HEK293 (cell line): ENCODE measurements at regions not wholly inside any gene's neighbourhood (a gene's known extent, or its start where the extent isn't known, plus 50 kb on each side); places are given as distances from the start of the nearest gene placed in this dataset.

ENCODE experiments used
- CTCF ChIA-PET: fragments of 350-600 bp; formaldehyde crosslinking; extraction: SDS; loops from one replicate; lab custom pipeline; 2021; ENCODE audit warnings: antibody characterized with exemption; lab: Yijun Ruan, JAX
- POLR2A ChIA-PET: fragments of 300-600 bp; formaldehyde crosslinking; extraction: SDS; loops from one replicate; lab custom pipeline; 2020; ENCODE audit warnings: antibody characterized with exemption, inconsistent platforms; lab: Yijun Ruan, JAX
- H3K27ac ChIP-seq: fragments of 200-500 bp; sonication (Bioruptor generic); 2 replicates; pipeline ENCODE4 v1.5.1; 2014; ENCODE audit warnings: low read depth, low read length, control low read depth, inconsistent platforms; ENCODE audit errors: extremely low read depth
- H3K36me3 ChIP-seq, 2 experiments: fragments of 200-500 bp in 1 of 2; sonication (Bioruptor generic) in 1 of 2; 1 replicate in 1 of 2; 2 replicates in 1 of 2; pipeline ENCODE4 v1.5.1; 2014 to 2017; ENCODE audit warnings: inconsistent platforms in 2 of 2, low read length in 2 of 2; ENCODE audit not compliant: control insufficient read depth in 2 of 2, insufficient read depth in 1 of 2
- H3K4me1 ChIP-seq: fragments of 200-500 bp; sonication (Bioruptor generic); 2 replicates; pipeline ENCODE4 v1.5.1; 2014; ENCODE audit warnings: mild to moderate bottlenecking, low read length, inconsistent platforms; ENCODE audit not compliant: control insufficient read depth, insufficient read depth
- H3K4me3 ChIP-seq: 2 replicates; pipeline ENCODE4 v1.5.1; 2011; ENCODE audit warnings: low read depth, mild to moderate bottlenecking, control low read depth, low read length, moderate library complexity
- H3K9me3 ChIP-seq: fragments of 200-500 bp; sonication (Bioruptor generic); 2 replicates; pipeline ENCODE4 v1.5.1; 2014; ENCODE audit warnings: low read depth, low read length, inconsistent platforms; ENCODE audit not compliant: control insufficient read depth, insufficient read depth
- BCL11B ChIP-seq: fragments of 450-650 bp; formaldehyde crosslinking; IDR thresholded peaks from 2 replicates; pipeline ENCODE4 v1.5.1; 2016; ENCODE audit warnings: low read depth, missing biosample characterization, missing genetic modification characterization
- GLI2 ChIP-seq: fragments of 450-650 bp; formaldehyde crosslinking; IDR thresholded peaks from 2 replicates; pipeline ENCODE4; 2017; ENCODE audit warnings: missing biosample characterization, missing genetic modification characterization, low read depth, borderline replicate concordance
- KLF10 ChIP-seq: fragments of 450-650 bp; IDR thresholded peaks from 2 replicates; pipeline ENCODE4 v1.5.1; 2018; ENCODE audit warnings: missing biosample characterization, mild to moderate bottlenecking, missing genetic modification characterization
- KLF8 ChIP-seq: fragments of 450-650 bp; formaldehyde crosslinking; IDR thresholded peaks from 2 replicates; pipeline ENCODE4 v1.5.1; 2016; ENCODE audit warnings: missing biosample characterization, missing genetic modification characterization
- REPIN1 ChIP-seq: fragments of 450-650 bp; formaldehyde crosslinking; IDR thresholded peaks from 2 replicates; pipeline ENCODE4 v1.5.1; 2017; ENCODE audit warnings: missing biosample characterization, missing genetic modification characterization, low read depth
- SCRT1 ChIP-seq: fragments of 450-650 bp; formaldehyde crosslinking; IDR thresholded peaks from 2 replicates; pipeline ENCODE4 v1.5.1; 2016; ENCODE audit warnings: missing biosample characterization, missing genetic modification characterization, borderline replicate concordance
- ZBTB48 ChIP-seq: fragments of 450-650 bp; formaldehyde crosslinking; IDR thresholded peaks from 2 replicates; pipeline ENCODE4 v1.5.1; 2016; ENCODE audit warnings: missing biosample characterization, missing genetic modification characterization
- ZFHX2 ChIP-seq: fragments of 450-650 bp; formaldehyde crosslinking; conservative IDR thresholded peaks from 2 replicates; pipeline ENCODE4 v1.5.1; 2016; ENCODE audit warnings: missing biosample characterization, missing genetic modification characterization
- ZIC2 ChIP-seq: fragments of 450-650 bp; formaldehyde crosslinking; IDR thresholded peaks from 2 replicates; pipeline ENCODE4 v1.5.1; 2016; ENCODE audit warnings: missing biosample characterization, missing genetic modification characterization
- ZNF114 ChIP-seq: fragments of 450-650 bp; formaldehyde crosslinking; IDR thresholded peaks from 2 replicates; pipeline ENCODE4 v1.5.0; 2017; ENCODE audit warnings: missing biosample characterization, missing genetic modification characterization
- ZNF121 ChIP-seq: fragments of 450-650 bp; formaldehyde crosslinking; IDR thresholded peaks from 2 replicates; pipeline ENCODE4 v1.5.1; 2016; ENCODE audit warnings: missing biosample characterization, missing genetic modification characterization
- ZNF132 ChIP-seq: fragments of 450-650 bp; formaldehyde crosslinking; IDR thresholded peaks from 2 replicates; pipeline ENCODE4 v1.5.1; 2017; ENCODE audit warnings: missing biosample characterization, missing genetic modification characterization, borderline replicate concordance
- ZNF18 ChIP-seq: fragments of 450-650 bp; formaldehyde crosslinking; IDR thresholded peaks from 2 replicates; pipeline ENCODE4 v1.5.1; 2016; ENCODE audit warnings: missing biosample characterization, missing genetic modification characterization
- ZNF184 ChIP-seq: fragments of 450-650 bp; IDR thresholded peaks from 2 replicates; pipeline ENCODE4 v1.5.1; 2018; ENCODE audit warnings: missing biosample characterization, mild to moderate bottlenecking, missing genetic modification characterization
- ZNF221 ChIP-seq: fragments of 450-650 bp; formaldehyde crosslinking; IDR thresholded peaks from 2 replicates; pipeline ENCODE4 v1.5.1; 2017; ENCODE audit warnings: missing biosample characterization, missing genetic modification characterization, borderline replicate concordance
- ZNF24 ChIP-seq: fragments of 450-650 bp; formaldehyde crosslinking; IDR thresholded peaks from 2 replicates; pipeline ENCODE4 v1.5.1; 2016; ENCODE audit warnings: missing biosample characterization, missing genetic modification characterization
- ZNF302 ChIP-seq: fragments of 450-650 bp; formaldehyde crosslinking; IDR thresholded peaks from 2 replicates; pipeline ENCODE4 v1.5.1; 2016; ENCODE audit warnings: missing biosample characterization, missing genetic modification characterization, low read depth
- ZNF398 ChIP-seq: fragments of 450-650 bp; formaldehyde crosslinking; IDR thresholded peaks from 2 replicates; pipeline ENCODE4 v1.5.1; 2017; ENCODE audit warnings: missing biosample characterization, missing genetic modification characterization
- ZNF426 ChIP-seq: fragments of 450-650 bp; formaldehyde crosslinking; IDR thresholded peaks from 2 replicates; pipeline ENCODE4 v1.5.1; 2017; ENCODE audit warnings: missing biosample characterization, missing genetic modification characterization, mild to moderate bottlenecking, inconsistent platforms, moderate library complexity
- ZNF514 ChIP-seq: fragments of 450-650 bp; formaldehyde crosslinking; IDR thresholded peaks from 2 replicates; pipeline ENCODE4 v1.5.1; 2016; ENCODE audit warnings: missing biosample characterization, missing genetic modification characterization
- ZNF624 ChIP-seq: fragments of 450-650 bp; formaldehyde crosslinking; IDR thresholded peaks from 2 replicates; pipeline ENCODE4 v1.5.1; 2017; ENCODE audit warnings: missing biosample characterization, missing genetic modification characterization
- ZNF843 ChIP-seq: fragments of 450-650 bp; formaldehyde crosslinking; IDR thresholded peaks from 2 replicates; pipeline ENCODE4 v1.5.1; 2016; ENCODE audit warnings: missing biosample characterization, missing genetic modification characterization
- ZSCAN16 ChIP-seq: fragments of 450-650 bp; formaldehyde crosslinking; IDR thresholded peaks from 2 replicates; pipeline ENCODE4 v1.5.1; 2016; ENCODE audit warnings: missing biosample characterization, missing genetic modification characterization
- ZSCAN30 ChIP-seq: fragments of 450-650 bp; IDR thresholded peaks from 2 replicates; pipeline ENCODE4 v1.5.1; 2018; ENCODE audit warnings: missing biosample characterization, mild to moderate bottlenecking, missing genetic modification characterization, moderate library complexity
- ZXDB ChIP-seq: fragments of 450-650 bp; formaldehyde crosslinking; IDR thresholded peaks from 2 replicates; pipeline ENCODE4 v1.5.1; 2016; ENCODE audit warnings: missing biosample characterization, missing genetic modification characterization

GRCh38 chr20:50339466-50339901, 148.9 kb downstream of the CEBPB start:
- ChIA-PET POLR2A (no interaction called here), CTCF (no interaction called here)
- H3K4me3 ChIP-seq, result no peak overlapping the region
- no peak overlapping the region for H3K27ac ChIP-seq
- H3K4me1 ChIP-seq, result no peaks in the 10 kb centered on the region
- no peaks in the 10 kb centered on the region for H3K9me3 ChIP-seq
- no peak for TF ChIP-seq ZNF624 (tag by site-specific recombination)
- 0 out of 2 replicates have a peak, but pooled peaks have one; percentile 6 for TF ChIP-seq ZFHX2
- TF ChIP-seq ZXDB, result no peak
- no peak for TF ChIP-seq ZNF843
- no peak for TF ChIP-seq ZIC2 (tag by site-specific recombination)
- no peak for TF ChIP-seq ZNF24 (tag by site-specific recombination)
- no peak for TF ChIP-seq ZNF184 (tag by site-specific recombination)
- peak; percentile 50 for TF ChIP-seq ZNF398 (tag by site-specific recombination)
- TF ChIP-seq ZNF302, result no peak
- TF ChIP-seq ZNF426 (tag by site-specific recombination), result no peak
- no peak for TF ChIP-seq ZNF514 (tag by site-specific recombination)
- no peak for TF ChIP-seq ZNF121 (tag by site-specific recombination)
- no peaks in the 10 kb centered on the region for H3K36me3 ChIP-seq

- H3K4me3 ChIP-seq, result no peak overlapping the region
- CTCF ChIA-PET, result no interaction called here
- no peaks in the 10 kb centered on the region for H3K9me3 ChIP-seq
- no peak overlapping the region for H3K27ac ChIP-seq
- TF ChIP-seq ZSCAN30 (tag by site-specific recombination) (no peak), ZNF114 (tag by site-specific recombination) (no peak), KLF8 (tag by site-specific recombination) (no peak), ZSCAN16 (tag by site-specific recombination) (no peak), REPIN1 (tag by site-specific recombination) (no peak), SCRT1 (tag by site-specific recombination) (no peak), ZBTB48 (tag by site-specific recombination) (no peak), ZNF18 (tag by site-specific recombination) (no peak), GLI2 (tag by site-specific recombination) (no peak), BCL11B (tag by site-specific recombination) (no peak), ZNF132 (tag by site-specific recombination) (no peak), ZNF221 (no peak), KLF10 (no peak)
- no peaks in the 10 kb centered on the region for H3K36me3 ChIP-seq
- H3K4me1 ChIP-seq, result no peaks in the 10 kb centered on the region
- POLR2A ChIA-PET, result no interaction called here
Observed at GRCh38 chr20:50340541-50340940, 149.9 kb downstream of the CEBPB start.
